ENCODE measurements at regions not wholly inside any gene's neighbourhood (a gene's known extent, or its start where the extent isn't known, plus 50 kb on each side); places are given as distances from the start of the nearest gene placed in this dataset.

DNA sequence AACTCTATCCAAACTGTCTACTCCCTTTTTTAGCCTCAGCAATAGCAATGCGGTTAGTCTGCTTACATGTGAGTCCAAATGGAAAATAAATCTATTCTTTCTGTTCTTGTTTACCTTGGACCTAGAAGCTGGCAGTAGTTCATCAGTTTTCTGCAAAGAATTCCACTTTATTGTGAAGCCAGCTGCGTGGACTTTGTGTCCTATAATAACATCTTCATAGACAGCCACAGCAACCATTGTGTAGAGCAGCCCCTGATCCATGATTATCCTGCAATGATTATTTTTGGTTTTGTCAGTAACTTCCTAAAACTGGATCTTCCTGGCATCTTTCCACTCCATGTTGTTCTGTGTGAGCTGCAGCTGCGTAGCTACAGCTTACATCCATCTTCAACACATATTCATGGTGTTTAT is 408.7 kb downstream of the NUF2 start:
- peak overlapping the region in 1 of 5 donors; percentile 29 for H3K27ac ChIP-seq
- TF ChIP-seq POLR2A (IDR thresholded peaks at IDR 0.05) = no peak
- TF ChIP-seq, protein P1, sequence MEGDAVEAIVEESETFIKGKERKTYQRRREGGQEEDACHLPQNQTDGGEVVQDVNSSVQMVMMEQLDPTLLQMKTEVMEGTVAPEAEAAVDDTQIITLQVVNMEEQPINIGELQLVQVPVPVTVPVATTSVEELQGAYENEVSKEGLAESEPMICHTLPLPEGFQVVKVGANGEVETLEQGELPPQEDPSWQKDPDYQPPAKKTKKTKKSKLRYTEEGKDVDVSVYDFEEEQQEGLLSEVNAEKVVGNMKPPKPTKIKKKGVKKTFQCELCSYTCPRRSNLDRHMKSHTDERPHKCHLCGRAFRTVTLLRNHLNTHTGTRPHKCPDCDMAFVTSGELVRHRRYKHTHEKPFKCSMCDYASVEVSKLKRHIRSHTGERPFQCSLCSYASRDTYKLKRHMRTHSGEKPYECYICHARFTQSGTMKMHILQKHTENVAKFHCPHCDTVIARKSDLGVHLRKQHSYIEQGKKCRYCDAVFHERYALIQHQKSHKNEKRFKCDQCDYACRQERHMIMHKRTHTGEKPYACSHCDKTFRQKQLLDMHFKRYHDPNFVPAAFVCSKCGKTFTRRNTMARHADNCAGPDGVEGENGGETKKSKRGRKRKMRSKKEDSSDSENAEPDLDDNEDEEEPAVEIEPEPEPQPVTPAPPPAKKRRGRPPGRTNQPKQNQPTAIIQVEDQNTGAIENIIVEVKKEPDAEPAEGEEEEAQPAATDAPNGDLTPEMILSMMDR (IDR thresholded peaks at IDR 0.05) = no peak
- H3K27me3 ChIP-seq = no peaks in the 10 kb centered on the region
- no peaks in the 10 kb centered on the region for H3K4me1 ChIP-seq (replicated peaks in 1 of 2)
- no peak overlapping the region for H3K4me3 ChIP-seq
- 37 to 50% (median 41%) methylated on average over 3 of the region's 3 CpGs for WGBS, 4 donors
- peak in 1 of 7 donors; percentile 4 for DNase-seq
- intact Hi-C loops (cut with DNase I) = no loop called here
- H3K9me3 ChIP-seq (replicated peaks in 1 of 3) = peaks cover 0 to 5% (median 0%) of the 10 kb centered on the region in 3 donors
- H3K36me3 ChIP-seq (replicated peaks in 1 of 2) = no peaks in the 10 kb centered on the region

DNA sequence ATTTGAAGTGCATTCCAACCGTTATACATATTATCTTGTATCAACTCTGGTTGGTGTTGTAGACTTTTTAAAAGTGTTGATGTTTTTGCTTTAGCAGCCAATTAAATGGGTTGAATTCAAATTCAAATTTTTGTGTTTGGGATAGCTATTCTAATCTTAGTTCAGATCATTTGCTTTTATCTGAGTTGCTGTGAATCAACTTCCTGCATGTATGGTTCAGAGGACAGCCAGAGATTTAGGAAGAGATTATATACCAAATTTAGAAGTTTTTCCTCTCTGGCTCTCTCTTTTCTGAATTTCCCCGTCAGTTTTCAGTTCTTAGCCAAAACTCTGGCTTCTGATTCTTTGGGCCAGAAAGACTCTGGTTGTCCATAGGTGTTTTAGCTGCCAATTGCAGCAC is 415.5 kb downstream of the NUF2 start:
- intact Hi-C loops (cut with DNase I) = no loop called here
- TF ChIP-seq POLR2A (IDR thresholded peaks at IDR 0.05) = no peak
- TF ChIP-seq, protein P1 (IDR thresholded peaks at IDR 0.05) = no peak
- 30 to 43% (median 36%) methylated on average over 2 of the region's 2 CpGs for WGBS, 4 donors
- peaks cover 0 to 5% (median 0%) of the 10 kb centered on the region in 3 donors for H3K9me3 ChIP-seq (replicated peaks in 1 of 3)
- H3K27ac ChIP-seq = no peak overlapping the region
- no peaks in the 10 kb centered on the region for H3K4me1 ChIP-seq (replicated peaks in 1 of 2)
- H3K27me3 ChIP-seq = no peaks in the 10 kb centered on the region
- DNase-seq = no peak
- no peaks in the 10 kb centered on the region for H3K36me3 ChIP-seq (replicated peaks in 1 of 2)
- no peak overlapping the region for H3K4me3 ChIP-seq

DNA sequence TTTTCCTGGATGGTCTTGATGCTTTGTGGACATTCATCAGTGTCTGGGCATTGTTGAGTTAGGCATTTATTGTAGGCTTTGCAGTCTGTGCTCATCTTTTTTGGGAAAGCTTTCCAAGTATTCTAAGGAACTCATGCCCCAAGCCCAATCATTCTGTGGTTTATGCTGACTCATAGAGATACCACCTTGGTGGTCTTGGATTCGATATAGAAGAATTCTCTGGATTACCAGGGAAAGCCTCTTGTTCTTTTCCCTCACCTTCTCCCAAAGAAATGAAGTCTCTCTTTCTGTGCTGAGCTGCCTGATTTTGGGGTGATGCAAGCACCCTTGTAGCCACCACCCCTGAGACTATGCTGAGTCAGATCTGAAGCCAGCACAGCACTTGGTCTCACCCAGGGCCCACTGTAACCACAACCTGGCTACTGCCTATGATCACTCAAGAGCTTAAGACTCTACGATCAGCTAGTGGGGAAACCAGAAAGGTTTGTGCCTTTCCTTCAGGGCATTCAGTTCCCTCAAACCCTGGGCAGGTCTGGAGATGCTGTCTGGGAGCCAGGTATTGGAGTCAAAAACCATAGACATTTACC is 422.6 kb downstream of the NUF2 start:
- DNase-seq = no peak
- intact Hi-C loops (cut with DNase I) = no loop called here
- 74 to 88% (median 86%) methylated on average over 2 of the region's 2 CpGs for WGBS, 4 donors

DNA sequence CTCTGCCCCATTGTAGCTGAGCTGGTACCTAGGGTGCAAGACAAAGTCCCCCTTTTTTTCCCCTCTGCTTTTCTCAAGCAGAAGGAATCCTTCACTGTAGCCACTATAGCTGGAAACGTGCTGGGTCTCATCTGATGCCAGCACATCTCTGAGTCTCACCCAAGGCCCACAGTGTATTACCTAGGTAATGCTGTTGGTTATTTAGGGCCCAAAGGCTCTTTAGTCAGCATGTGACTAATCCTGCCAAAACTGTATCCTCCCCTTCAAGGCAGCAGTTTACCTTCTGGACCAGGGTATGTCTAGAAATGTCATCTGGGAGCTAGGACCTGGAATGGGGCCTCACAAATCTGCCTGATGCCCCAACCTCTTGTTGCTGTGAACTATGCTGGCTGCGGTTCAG is 423.4 kb downstream of the NUF2 start:
- H3K36me3 ChIP-seq (replicated peaks in 1 of 2) = no peaks in the 10 kb centered on the region
- H3K9me3 ChIP-seq (replicated peaks in 1 of 3) = peaks cover 0 to 6% (median 0%) of the 10 kb centered on the region in 3 donors
- H3K4me1 ChIP-seq (replicated peaks in 1 of 2) = no peaks in the 10 kb centered on the region
- H3K27ac ChIP-seq = no peak overlapping the region
- H3K27me3 ChIP-seq = no peaks in the 10 kb centered on the region
- 38 to 66% (median 54%) methylated on average over 2 of the region's 2 CpGs for WGBS, 4 donors
- no peak for TF ChIP-seq POLR2A (IDR thresholded peaks at IDR 0.05)
- TF ChIP-seq, protein P1 (IDR thresholded peaks at IDR 0.05) = no peak
- intact Hi-C loops (cut with DNase I) = no loop called here
- no peak overlapping the region for H3K4me3 ChIP-seq
- no peak for DNase-seq

More for the DNA sequence above, 422.6 kb downstream of the NUF2 start:
- Histone ChIP-seq H3K4me1 (replicated peaks in 1 of 2) (no peaks in the 10 kb centered on the region), H3K4me3 (no peak overlapping the region), H3K27me3 (no peaks in the 10 kb centered on the region), H3K27ac (no peak overlapping the region), H3K9me3 (replicated peaks in 1 of 3) (peaks cover 0 to 6% (median 0%) of the 10 kb centered on the region in 3 donors), H3K36me3 (replicated peaks in 1 of 2) (no peaks in the 10 kb centered on the region)
- TF ChIP-seq, protein P1 (IDR thresholded peaks at IDR 0.05) = no peak
- no peak for TF ChIP-seq POLR2A (IDR thresholded peaks at IDR 0.05)
